ENCODE measurements at regions not wholly inside any gene's neighbourhood (a gene's known extent, or its start where the extent isn't known, plus 50 kb on each side); places are given as distances from the start of the nearest gene placed in this dataset.

DNA sequence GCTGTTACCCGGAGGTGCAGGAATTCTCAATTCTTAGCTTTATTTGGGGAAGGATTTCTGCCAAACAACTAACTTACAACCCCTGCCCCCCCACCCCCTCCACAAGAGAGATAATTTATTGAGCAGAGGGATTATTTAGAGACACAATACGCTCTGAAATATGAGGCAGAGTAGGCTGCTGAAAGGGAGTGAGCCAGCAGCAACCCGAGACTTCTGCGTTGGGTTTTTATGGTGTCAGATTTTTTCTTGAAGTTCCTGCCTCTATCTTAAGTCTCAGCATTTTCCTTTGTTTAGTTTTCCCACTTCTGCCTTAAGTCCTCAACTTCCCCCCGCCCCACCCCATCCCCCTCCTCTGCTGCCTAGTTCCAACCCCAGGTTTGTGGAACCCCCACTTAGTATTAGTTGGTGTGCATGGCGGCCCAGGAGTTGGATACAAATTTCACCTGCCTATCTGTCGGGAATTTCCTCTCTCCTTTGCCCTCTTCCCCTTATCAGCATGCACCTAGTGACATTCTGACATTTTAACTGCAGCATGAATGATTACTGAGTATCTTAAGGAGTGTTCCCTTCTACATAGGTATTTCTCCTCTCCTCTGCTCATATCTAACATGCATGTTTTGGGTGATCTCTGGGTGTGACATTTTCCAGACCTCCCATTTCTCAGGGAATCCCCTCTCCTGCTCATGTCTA, 1635.9 kb upstream of the LRRTM1 start:
- H3K27me3 ChIP-seq (ENCODE audit: low read depth): no peaks in the 10 kb centered on the region
- DNase-seq: no peak
- no peak overlapping the region for H3K27ac ChIP-seq (replicated peaks)
- H3K4me3 ChIP-seq: no peak overlapping the region
- H3K4me1 ChIP-seq: no peaks in the 10 kb centered on the region
- H3K36me3 ChIP-seq: no peaks in the 10 kb centered on the region
- peaks cover 20% of the 10 kb centered on the region for H3K9me3 ChIP-seq (replicated peaks)
- intact Hi-C loops (cut with micrococcal nuclease): no loop called here
- TF ChIP-seq, protein P1, sequence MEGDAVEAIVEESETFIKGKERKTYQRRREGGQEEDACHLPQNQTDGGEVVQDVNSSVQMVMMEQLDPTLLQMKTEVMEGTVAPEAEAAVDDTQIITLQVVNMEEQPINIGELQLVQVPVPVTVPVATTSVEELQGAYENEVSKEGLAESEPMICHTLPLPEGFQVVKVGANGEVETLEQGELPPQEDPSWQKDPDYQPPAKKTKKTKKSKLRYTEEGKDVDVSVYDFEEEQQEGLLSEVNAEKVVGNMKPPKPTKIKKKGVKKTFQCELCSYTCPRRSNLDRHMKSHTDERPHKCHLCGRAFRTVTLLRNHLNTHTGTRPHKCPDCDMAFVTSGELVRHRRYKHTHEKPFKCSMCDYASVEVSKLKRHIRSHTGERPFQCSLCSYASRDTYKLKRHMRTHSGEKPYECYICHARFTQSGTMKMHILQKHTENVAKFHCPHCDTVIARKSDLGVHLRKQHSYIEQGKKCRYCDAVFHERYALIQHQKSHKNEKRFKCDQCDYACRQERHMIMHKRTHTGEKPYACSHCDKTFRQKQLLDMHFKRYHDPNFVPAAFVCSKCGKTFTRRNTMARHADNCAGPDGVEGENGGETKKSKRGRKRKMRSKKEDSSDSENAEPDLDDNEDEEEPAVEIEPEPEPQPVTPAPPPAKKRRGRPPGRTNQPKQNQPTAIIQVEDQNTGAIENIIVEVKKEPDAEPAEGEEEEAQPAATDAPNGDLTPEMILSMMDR (IDR thresholded peaks at IDR 0.05; ENCODE audit: borderline replicate concordance): no peak

DNA sequence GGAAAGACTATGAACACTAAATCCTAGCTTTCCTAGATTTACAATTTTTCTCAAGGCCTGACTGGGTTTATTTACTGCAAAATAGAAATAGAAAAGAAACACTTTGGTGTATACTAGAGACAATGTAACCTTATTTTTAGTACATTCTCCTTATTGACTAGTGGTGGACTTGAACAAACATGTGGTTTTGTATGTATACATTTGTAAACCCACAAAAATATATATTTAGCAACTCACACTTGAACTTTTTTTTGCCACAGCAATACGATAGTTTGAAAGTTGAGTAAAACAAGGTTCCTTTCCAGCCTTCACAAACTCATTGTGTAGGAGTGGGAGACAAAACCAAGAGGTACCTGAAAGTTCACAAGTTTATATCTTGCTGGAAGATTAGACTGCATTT, 1633.4 kb upstream of the LRRTM1 start:
- H3K27me3 ChIP-seq (ENCODE audit: low read depth): no peaks in the 10 kb centered on the region

DNA sequence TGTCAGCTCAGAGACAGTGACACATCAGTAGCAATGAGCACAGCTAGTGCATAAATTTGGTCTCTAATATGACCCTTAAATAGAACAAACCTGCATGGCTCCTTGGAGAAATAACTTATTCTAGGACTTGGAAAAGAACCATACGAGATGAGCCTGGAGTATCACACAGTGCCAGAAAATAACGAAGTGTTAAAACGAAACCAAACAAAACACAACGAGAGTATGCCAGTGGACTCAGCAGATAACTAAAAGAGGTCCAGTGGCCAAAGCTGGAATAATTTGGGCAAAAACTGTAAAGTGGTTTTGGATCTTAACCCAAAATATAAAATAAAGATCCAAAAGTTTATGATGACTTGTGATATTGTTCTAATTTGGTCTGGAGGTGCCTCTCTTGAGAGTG, 1599.0 kb upstream of the LRRTM1 start:
- H3K4me3 ChIP-seq: no peak overlapping the region
- no peaks in the 10 kb centered on the region for H3K4me1 ChIP-seq
- no peak overlapping the region for H3K27ac ChIP-seq (replicated peaks)
- TF ChIP-seq, protein P1 (IDR thresholded peaks at IDR 0.05; ENCODE audit: borderline replicate concordance): no peak
- no peak for DNase-seq
- no peaks in the 10 kb centered on the region for H3K36me3 ChIP-seq
- H3K27me3 ChIP-seq (ENCODE audit: low read depth): no peaks in the 10 kb centered on the region
- intact Hi-C loops (cut with micrococcal nuclease): no loop called here
- H3K9me3 ChIP-seq (replicated peaks): peaks cover 3% of the 10 kb centered on the region

More for the DNA sequence above, 1633.4 kb upstream of the LRRTM1 start:
- Histone ChIP-seq H3K4me3 (no peak overlapping the region), H3K4me1 (no peaks in the 10 kb centered on the region), H3K36me3 (no peaks in the 10 kb centered on the region), H3K9me3 (replicated peaks) (no peaks in the 10 kb centered on the region), H3K27ac (replicated peaks) (no peak overlapping the region)
- TF ChIP-seq, protein P1 (IDR thresholded peaks at IDR 0.05; ENCODE audit: borderline replicate concordance): no peak
- intact Hi-C loops (cut with micrococcal nuclease): no loop called here
- no peak for DNase-seq

DNA sequence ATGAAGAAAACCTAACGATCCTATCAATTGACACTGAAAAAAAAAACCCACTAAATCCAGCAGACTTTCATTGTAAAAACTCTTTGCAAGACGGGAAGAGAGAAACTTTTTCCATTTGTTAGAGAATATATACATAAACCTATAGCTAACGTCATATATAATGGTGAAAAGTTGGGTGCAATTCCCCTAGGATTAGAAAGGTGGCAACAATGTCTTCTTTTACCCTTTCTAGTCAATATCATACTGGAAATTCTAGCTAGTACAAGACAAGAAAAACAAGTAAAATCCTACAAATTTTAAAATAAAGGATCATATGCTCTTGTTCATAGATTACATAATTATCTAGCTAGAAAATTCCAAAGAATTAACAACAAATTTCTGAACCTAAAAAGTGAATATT, 1596.5 kb upstream of the LRRTM1 start:
- no peak for DNase-seq
- intact Hi-C loops (cut with micrococcal nuclease): no loop called here
- no peaks in the 10 kb centered on the region for H3K27me3 ChIP-seq (ENCODE audit: low read depth)
- TF ChIP-seq, protein P1 (IDR thresholded peaks at IDR 0.05; ENCODE audit: borderline replicate concordance): peak; percentile 16
- H3K27ac ChIP-seq (replicated peaks): no peak overlapping the region
- H3K36me3 ChIP-seq: no peaks in the 10 kb centered on the region
- no peak overlapping the region for H3K4me3 ChIP-seq
- H3K9me3 ChIP-seq (replicated peaks): peaks cover 3% of the 10 kb centered on the region
- no peaks in the 10 kb centered on the region for H3K4me1 ChIP-seq

DNA sequence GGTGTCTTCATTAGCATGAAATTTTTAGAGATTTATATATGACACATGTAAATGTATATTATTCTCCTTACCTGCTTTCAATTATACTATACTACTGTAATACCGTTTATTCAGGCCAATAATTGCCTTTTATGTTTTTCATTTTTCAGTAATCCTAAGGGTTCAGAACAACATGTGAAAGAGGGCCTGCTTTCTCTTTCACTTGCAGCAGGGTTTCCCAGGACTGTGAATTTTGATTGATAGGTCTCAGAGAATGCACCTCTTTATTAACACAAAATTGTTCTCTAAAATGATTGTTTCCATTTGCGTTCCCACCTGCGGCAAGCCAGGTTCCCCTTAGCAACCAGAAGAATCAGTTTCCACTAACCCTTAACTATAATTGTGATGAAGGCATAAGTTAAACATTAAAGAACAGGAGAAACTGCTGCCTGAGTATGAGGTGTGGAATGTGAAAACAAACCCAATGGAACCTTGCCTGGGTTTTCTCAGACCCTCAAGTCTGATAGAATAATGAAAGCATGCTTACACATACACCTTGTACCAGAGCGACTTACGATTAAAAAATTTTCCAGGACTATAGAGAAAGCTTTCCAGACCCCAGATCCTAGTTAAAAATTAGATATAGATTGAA, 1591.2 kb upstream of the LRRTM1 start:
- Histone ChIP-seq H3K9me3 (replicated peaks) (peaks cover 3% of the 10 kb centered on the region), H3K27ac (replicated peaks) (no peak overlapping the region), H3K36me3 (no peaks in the 10 kb centered on the region), H3K4me3 (no peak overlapping the region), H3K27me3 (ENCODE audit: low read depth) (no peaks in the 10 kb centered on the region), H3K4me1 (no peaks in the 10 kb centered on the region)
- no peak for DNase-seq
- intact Hi-C loops (cut with micrococcal nuclease): no loop called here
- TF ChIP-seq, protein P1 (IDR thresholded peaks at IDR 0.05; ENCODE audit: borderline replicate concordance): no peak

Data from left ventricle myocardium inferior (tissue), 1 donor.